Upper lobe of right lung (tissue), 1 donor: ENCODE measurements at regions not wholly inside any gene's neighbourhood (a gene's known extent, or its start where the extent isn't known, plus 50 kb on each side); places are given as distances from the start of the nearest gene placed in this dataset.

ENCODE experiments used
- ATAC-seq: fragments of 200-7000 bp; cut with Tn5 transposase; one replicate; pipeline ENCODE4 v1.9.1; 2020; ENCODE audit warnings: mild to moderate bottlenecking, moderate library complexity
- DNase-seq: peaks from one replicate; pipeline ENCODE4 v3.0.0-alpha.2; 2020
- H3K27ac ChIP-seq: fragments of 200-600 bp; one replicate; pipeline ENCODE4 v1.8.0; 2022
- H3K27me3 ChIP-seq: fragments of 200-600 bp; one replicate; pipeline ENCODE4 v1.8.0; 2022; ENCODE audit warnings: mild to moderate bottlenecking
- H3K36me3 ChIP-seq: fragments of 200-600 bp; one replicate; pipeline ENCODE4 v1.8.0; 2022
- H3K4me1 ChIP-seq: fragments of 200-600 bp; one replicate; pipeline ENCODE4 v1.8.0; 2022
- H3K4me3 ChIP-seq: fragments of 200-600 bp; one replicate; pipeline ENCODE4 v1.8.0; 2022; ENCODE audit warnings: mild to moderate bottlenecking
- H3K9me3 ChIP-seq: fragments of 200-600 bp; one replicate; pipeline ENCODE4 v1.8.0; 2022
- CTCF ChIP-seq: fragments of 200-600 bp; IDR thresholded peaks from one replicate; pipeline ENCODE4 v1.8.0; 2022; ENCODE audit warnings: antibody characterized with exemption
- intact Hi-C: fragments of 100-400 bp; cut with DNase I; formaldehyde crosslinking; loops from one replicate; pipeline ENCODE4 v1.11.0; 2022
- donor health status: DM: no; HTN: yes; CAD: no; lungs with severe emphysema.

GRCh38 chr11:80487952-80488351, 1047.1 kb upstream of the TENM4 start:
- no peak for ATAC-seq
- Histone ChIP-seq H3K4me3 (no peak overlapping the region), H3K36me3 (no peaks in the 10 kb centered on the region), H3K27me3 (no peaks in the 10 kb centered on the region), H3K9me3 (no peaks in the 10 kb centered on the region), H3K27ac (no peak overlapping the region), H3K4me1 (no peaks in the 10 kb centered on the region)
- DNase-seq = no peak
- intact Hi-C loops = no loop called here
- TF ChIP-seq CTCF = no peak

GRCh38 chr11:80486678-80487077, 1045.8 kb upstream of the TENM4 start:
- Histone ChIP-seq H3K36me3 (no peaks in the 10 kb centered on the region), H3K27me3 (no peaks in the 10 kb centered on the region), H3K4me1 (no peaks in the 10 kb centered on the region), H3K9me3 (no peaks in the 10 kb centered on the region), H3K27ac (no peak overlapping the region), H3K4me3 (no peak overlapping the region)
- no peak for TF ChIP-seq CTCF
- ATAC-seq (no peak), DNase-seq (no peak)
- intact Hi-C loops = no loop called here

GRCh38 chr11:80477178-80477577, 1036.3 kb upstream of the TENM4 start:
- H3K36me3 ChIP-seq = no peaks in the 10 kb centered on the region
- H3K4me1 ChIP-seq = no peaks in the 10 kb centered on the region
- intact Hi-C loops = no loop called here

GRCh38 chr11:80473562-80473961, 1032.7 kb upstream of the TENM4 start:
- Histone ChIP-seq H3K4me1 (no peaks in the 10 kb centered on the region), H3K27me3 (no peaks in the 10 kb centered on the region), H3K4me3 (no peak overlapping the region), H3K9me3 (no peaks in the 10 kb centered on the region), H3K27ac (no peak overlapping the region), H3K36me3 (no peaks in the 10 kb centered on the region)
- TF ChIP-seq CTCF = no peak
- DNase-seq (no peak), ATAC-seq (no peak)
- intact Hi-C loops = no loop called here

More at GRCh38 chr11:80477178-80477577, 1036.3 kb upstream of the TENM4 start:
- DNase-seq (no peak), ATAC-seq (no peak)
- H3K4me3 ChIP-seq = no peak overlapping the region
- TF ChIP-seq CTCF = no peak
- no peaks in the 10 kb centered on the region for H3K27me3 ChIP-seq
- H3K27ac ChIP-seq = no peak overlapping the region
- H3K9me3 ChIP-seq = no peaks in the 10 kb centered on the region

GRCh38 chr11:80469871-80470270, 1029.0 kb upstream of the TENM4 start:
- ATAC-seq (no peak), DNase-seq (no peak)
- Histone ChIP-seq H3K27me3 (no peaks in the 10 kb centered on the region), H3K4me1 (no peaks in the 10 kb centered on the region), H3K36me3 (no peaks in the 10 kb centered on the region), H3K4me3 (no peak overlapping the region), H3K27ac (no peak overlapping the region), H3K9me3 (no peaks in the 10 kb centered on the region)
- intact Hi-C loops = no loop called here
- no peak for TF ChIP-seq CTCF

GRCh38 chr11:80466570-80466969, 1025.7 kb upstream of the TENM4 start:
- intact Hi-C loops = no loop called here
- no peak for TF ChIP-seq CTCF
- no peak for ATAC-seq
- Histone ChIP-seq H3K9me3 (no peaks in the 10 kb centered on the region), H3K27me3 (no peaks in the 10 kb centered on the region), H3K36me3 (no peaks in the 10 kb centered on the region), H3K4me3 (no peak overlapping the region), H3K4me1 (no peaks in the 10 kb centered on the region), H3K27ac (no peak overlapping the region)
- DNase-seq = no peak
